Activated CD4-positive, alpha-beta T cell treated with anti-CD3 and anti-CD28 coated beads for 24 hours (primary cell): ENCODE measurements at regions not wholly inside any gene's neighbourhood (a gene's known extent, or its start where the extent isn't known, plus 50 kb on each side); places are given as distances from the start of the nearest gene placed in this dataset.

Experiments used
- DNase-seq, 2 donors: peaks; one replicate each; pipeline ENCODE4 v3.0.0-alpha.2; 2020; ENCODE audit warnings: low read depth in 2 of 2

DNA sequence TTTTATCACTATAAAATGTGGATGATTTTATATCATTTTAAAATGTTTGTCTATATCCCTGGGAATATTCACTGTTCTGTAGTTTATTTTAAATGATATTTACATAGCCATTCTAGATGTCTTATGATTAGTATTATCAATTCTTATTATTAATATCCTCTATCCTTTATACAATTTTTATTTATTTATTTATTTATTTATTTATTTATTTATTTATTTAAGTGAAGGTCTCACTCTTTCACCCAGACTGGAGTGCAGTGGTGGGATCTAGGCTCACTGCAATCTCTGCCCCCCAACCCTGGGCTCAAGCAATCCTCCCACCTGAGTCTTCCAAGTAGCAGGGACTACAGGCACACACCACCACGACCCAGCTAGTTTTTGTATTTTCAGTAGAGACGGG is 1848.9 kb downstream of the EFNA5 start:
- DNase-seq = no peak

DNA sequence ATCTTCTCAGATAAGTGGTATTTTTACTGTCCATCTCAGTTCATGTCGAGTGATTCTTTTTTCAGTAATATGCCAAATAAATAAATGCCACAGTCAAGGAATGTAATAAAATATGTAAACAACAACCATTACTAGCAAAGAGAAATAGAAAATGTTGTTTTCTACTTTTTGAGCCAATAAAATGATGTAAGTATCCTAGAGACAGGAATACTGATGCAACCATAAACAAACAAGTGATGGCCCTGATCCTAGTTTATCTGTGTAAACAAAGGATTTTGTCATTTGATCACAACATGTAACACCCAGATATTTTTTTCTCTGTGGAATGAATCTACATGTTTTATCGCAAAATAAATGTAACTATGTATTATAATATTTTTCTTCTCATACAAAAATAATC is 1852.8 kb downstream of the EFNA5 start:
- DNase-seq = no peak

GRCh38 chr5:105817416-105817815 is 1853.3 kb downstream of the EFNA5 start:
- DNase-seq = no peak

GRCh38 chr5:105816961-105817360 is 1853.8 kb downstream of the EFNA5 start:
- DNase-seq = no peak

DNA sequence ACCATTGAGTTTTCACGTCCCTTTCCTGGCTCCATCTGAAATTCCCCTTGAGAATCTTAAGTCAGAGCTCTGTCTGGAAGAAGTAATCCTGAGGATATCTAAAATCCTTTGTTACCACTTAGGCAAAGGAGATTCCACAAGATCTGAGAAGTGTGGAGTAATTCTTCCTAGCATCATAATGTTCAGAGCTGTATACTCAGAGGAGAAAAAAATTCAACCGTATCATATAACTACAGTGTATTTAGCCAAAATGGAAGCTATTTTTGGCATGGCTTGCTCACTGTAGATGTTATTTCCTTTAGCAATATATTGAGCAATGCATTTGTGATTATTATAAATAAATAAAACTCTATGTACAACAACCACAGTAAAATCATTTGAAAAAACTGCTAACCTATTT is 1858.4 kb downstream of the EFNA5 start:
- DNase-seq = no peak

- DNase-seq = no peak
Measured at GRCh38 chr5:105807951-105808350, 1862.8 kb downstream of the EFNA5 start.

GRCh38 chr5:105807290-105807689 is 1863.4 kb downstream of the EFNA5 start:
- no peak for DNase-seq

- DNase-seq = no peak
Measured at GRCh38 chr5:105806596-105806995, 1864.1 kb downstream of the EFNA5 start.

GRCh38 chr5:105803431-105803830 is 1867.3 kb downstream of the EFNA5 start:
- DNase-seq = no peak

GRCh38 chr5:105794578-105794977 is 1876.2 kb downstream of the EFNA5 start:
- DNase-seq = no peak

- DNase-seq = no peak
Measured at GRCh38 chr5:105789246-105789645, 1881.5 kb downstream of the EFNA5 start.

- DNase-seq = no peak
Measured at GRCh38 chr5:105783811-105784210, 1886.9 kb downstream of the EFNA5 start.

DNA sequence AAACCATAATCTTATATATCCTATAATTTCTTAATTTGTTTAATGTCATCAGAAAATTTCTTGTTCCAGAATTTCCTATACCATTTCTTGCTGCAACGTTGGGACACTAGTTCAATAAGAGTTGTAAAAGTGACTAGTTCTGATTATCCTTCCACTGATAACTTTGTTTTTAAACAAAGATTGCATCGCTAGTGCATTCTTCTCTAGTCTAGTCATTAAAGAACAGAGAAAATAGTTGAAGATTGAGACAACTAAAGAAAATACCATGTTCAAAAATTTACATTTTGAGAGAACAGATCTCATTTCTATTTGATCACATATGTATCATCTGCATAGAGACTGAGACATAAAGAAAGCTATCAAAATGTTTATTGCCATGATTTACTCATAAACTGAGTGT is 1888.2 kb downstream of the EFNA5 start:
- DNase-seq = no peak

GRCh38 chr5:105773241-105773640 is 1897.5 kb downstream of the EFNA5 start:
- no peak for DNase-seq

GRCh38 chr5:105767267-105767666 is 1903.5 kb downstream of the EFNA5 start:
- no peak for DNase-seq

- DNase-seq = no peak
Measured at GRCh38 chr5:105762728-105763127, 1908.0 kb downstream of the EFNA5 start.

GRCh38 chr5:105754056-105754455 is 1916.7 kb downstream of the EFNA5 start:
- no peak for DNase-seq

DNA sequence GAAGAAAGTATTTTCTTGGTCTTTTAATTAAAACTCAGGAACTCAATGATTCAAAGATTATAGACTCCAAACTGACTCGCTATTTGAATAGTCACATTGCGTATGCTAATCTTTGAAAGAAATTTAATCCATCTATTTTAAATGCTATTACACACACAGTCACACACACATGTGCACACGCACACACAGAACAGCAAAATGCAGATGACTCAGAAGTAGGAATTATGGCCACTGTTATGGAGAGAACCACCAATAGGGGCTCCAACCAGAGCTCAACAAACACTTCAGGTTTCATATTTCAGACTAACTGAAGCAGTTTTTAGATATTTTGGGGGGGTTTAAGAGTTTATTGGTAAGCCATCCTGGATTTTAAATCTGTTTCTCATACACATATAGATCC is 1917.9 kb downstream of the EFNA5 start:
- no peak for DNase-seq

- no peak for DNase-seq
Measured at GRCh38 chr5:105751908-105752307, 1918.8 kb downstream of the EFNA5 start.

GRCh38 chr5:105745111-105745510 is 1925.6 kb downstream of the EFNA5 start:
- no peak for DNase-seq

DNA sequence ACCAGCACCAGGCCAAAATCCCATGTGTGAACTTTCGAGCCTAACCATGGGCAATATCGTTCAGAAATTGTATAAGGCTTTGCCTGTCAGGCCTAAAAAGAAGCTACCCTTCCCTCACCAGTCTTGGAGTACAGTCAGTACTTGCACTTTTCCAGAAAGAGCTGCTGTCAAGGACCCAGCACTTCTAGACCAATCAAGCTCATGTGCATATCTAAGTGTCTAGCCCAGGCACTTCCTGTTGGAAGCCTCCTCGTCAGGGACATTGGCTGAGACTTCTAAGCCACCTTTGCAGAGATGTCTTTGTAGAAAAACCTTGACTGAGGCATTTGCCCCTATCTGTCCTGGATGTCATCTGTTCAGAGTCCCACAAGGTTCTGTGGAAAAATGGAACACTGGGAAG is 1930.5 kb downstream of the EFNA5 start:
- DNase-seq = no peak

DNA sequence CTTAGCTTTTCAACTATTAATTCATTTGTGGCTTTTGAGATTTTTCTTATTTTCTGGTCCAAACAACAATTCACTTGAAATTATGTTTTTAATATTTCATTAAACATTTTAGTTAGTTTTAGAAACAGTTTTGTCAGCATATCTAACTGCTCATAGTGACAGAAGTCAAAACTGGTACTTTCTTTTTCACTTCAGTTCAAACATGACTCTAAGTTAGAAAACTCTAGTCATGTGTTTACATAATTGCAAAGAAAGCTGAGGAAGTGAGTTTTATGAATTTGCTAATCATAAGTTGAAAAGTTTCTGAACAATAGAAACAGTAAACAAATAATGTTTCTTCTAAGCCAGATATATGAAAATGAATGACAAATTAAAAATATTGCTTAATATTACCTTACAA is 1931.0 kb downstream of the EFNA5 start:
- DNase-seq = no peak

GRCh38 chr5:105735704-105736103 is 1935.0 kb downstream of the EFNA5 start:
- no peak for DNase-seq

DNA sequence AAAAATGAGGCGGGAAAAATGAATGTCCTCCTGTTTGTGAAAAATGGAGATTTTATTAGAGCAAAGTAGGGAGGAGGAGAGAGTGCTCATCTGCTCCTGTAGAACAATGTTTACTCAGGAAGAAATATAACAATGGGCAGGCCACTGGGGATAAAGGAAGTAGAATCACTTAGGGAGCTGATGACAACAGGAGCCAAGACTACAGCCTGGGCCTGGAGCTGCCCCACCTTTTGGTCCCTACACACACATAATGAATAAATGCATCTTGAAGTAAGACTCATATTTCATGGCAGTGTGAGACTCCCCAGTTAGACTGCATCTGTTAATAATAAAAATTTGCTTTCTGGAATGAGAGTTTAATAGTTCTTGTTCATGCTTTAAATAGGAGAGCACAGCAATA is 1939.8 kb downstream of the EFNA5 start:
- DNase-seq = no peak

- DNase-seq = no peak
Measured at GRCh38 chr5:105726093-105726492, 1944.6 kb downstream of the EFNA5 start.
